ENCODE measurements at regions not wholly inside any gene's neighbourhood (a gene's known extent, or its start where the extent isn't known, plus 50 kb on each side); places are given as distances from the start of the nearest gene placed in this dataset.

DNA sequence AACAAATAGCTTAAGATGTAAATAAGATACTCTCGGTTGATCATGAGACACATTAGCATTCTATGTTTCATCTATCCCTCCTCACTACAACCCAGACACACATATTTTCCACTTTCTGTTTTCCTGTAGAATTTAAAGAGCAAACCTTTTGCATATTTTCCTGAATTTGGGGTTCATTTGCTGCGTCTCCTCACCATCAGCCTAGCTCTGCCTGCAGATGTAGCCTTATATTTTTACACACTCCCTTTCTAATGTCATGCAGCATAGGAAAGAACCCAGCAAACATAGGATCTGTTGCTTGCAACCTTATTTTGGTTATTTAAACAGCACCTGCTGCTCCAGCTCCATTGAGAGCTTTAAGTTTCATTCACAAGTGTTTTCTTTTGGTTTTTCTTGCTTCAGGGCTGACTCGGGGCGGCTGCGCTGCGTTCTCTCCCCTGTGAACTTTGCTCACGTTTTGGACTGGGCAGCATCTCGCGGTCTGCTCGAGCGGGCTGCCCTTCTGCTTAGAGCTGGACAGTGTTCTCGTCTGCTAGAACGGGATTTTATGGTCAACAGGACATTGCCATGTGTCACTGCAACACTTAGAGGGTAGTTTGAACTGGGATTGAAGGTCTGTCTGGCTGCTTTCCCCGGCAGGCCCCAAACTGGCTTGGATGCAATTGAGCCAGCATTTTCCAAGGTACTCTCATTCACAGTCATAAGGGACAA, 57.8 kb upstream of the VRK1 start:
- CTCF ChIA-PET, result interaction anchor here (0.6 to 4.7 kb wide), 13 partner anchors 10 to 610 kb away, joined by 3 to 42 read pairs (median 5); no protein-coding TSS in a partner anchor

GRCh38 chr14:96741151-96741977, 55.8 kb upstream of the VRK1 start:
- TF ChIP-seq, protein P1, sequence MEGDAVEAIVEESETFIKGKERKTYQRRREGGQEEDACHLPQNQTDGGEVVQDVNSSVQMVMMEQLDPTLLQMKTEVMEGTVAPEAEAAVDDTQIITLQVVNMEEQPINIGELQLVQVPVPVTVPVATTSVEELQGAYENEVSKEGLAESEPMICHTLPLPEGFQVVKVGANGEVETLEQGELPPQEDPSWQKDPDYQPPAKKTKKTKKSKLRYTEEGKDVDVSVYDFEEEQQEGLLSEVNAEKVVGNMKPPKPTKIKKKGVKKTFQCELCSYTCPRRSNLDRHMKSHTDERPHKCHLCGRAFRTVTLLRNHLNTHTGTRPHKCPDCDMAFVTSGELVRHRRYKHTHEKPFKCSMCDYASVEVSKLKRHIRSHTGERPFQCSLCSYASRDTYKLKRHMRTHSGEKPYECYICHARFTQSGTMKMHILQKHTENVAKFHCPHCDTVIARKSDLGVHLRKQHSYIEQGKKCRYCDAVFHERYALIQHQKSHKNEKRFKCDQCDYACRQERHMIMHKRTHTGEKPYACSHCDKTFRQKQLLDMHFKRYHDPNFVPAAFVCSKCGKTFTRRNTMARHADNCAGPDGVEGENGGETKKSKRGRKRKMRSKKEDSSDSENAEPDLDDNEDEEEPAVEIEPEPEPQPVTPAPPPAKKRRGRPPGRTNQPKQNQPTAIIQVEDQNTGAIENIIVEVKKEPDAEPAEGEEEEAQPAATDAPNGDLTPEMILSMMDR (IDR thresholded peaks at IDR 0.05; ENCODE audit: unreplicated experiment), result peak; percentile 96
- peaks cover 8% of the 10 kb centered on the region for H3K9me3 Mint-ChIP-seq (ENCODE audit: unreplicated experiment)
- peaks cover 6% of the 10 kb centered on the region for H3K4me1 Mint-ChIP-seq (ENCODE audit: insufficient read depth, unreplicated experiment)
- POLR2A ChIA-PET, result interaction anchor here (0.6 to 0.9 kb wide), 2 partner anchors 162 to 177 kb away, joined by 3 to 5 read pairs; no protein-coding TSS in a partner anchor
- no peak overlapping the region for H3K27ac Mint-ChIP-seq (ENCODE audit: low read depth, unreplicated experiment)
- no TSS peak for BruUV-seq (replicated peaks)
- peak overlapping the region; percentile 79 for H3K4me3 Mint-ChIP-seq (ENCODE audit: unreplicated experiment)
- peaks cover 8% of the 10 kb centered on the region for H3K36me3 Mint-ChIP-seq (ENCODE audit: insufficient read depth, unreplicated experiment)
- CTCF ChIA-PET, result interaction anchor here (0.5 to 4.7 kb wide), 29 partner anchors 8 to 1218 kb away, joined by 3 to 42 read pairs (median 4); no protein-coding TSS in a partner anchor
- peaks cover 62% of the 10 kb centered on the region for H3K27me3 Mint-ChIP-seq (ENCODE audit: insufficient read depth, unreplicated experiment)
- intact Hi-C loops (cut with micrococcal nuclease), result loop anchor here (1.0 to 5.0 kb wide), 2 partner anchors 157 to 174 kb away; no protein-coding TSS in a partner anchor
- DNase-seq (ENCODE audit: unreplicated experiment), result peak; percentile 43

More for the DNA sequence above, 57.8 kb upstream of the VRK1 start:
- TF ChIP-seq, protein P1 (IDR thresholded peaks at IDR 0.05; ENCODE audit: unreplicated experiment), result no peak
- peaks cover 6% of the 10 kb centered on the region for H3K4me1 Mint-ChIP-seq (ENCODE audit: insufficient read depth, unreplicated experiment)
- no peaks in the 10 kb centered on the region for H3K9me3 Mint-ChIP-seq (ENCODE audit: unreplicated experiment)
- BruUV-seq (replicated peaks), result no TSS peak
- H3K4me3 Mint-ChIP-seq (ENCODE audit: unreplicated experiment), result no peak overlapping the region
- peaks cover 8% of the 10 kb centered on the region for H3K36me3 Mint-ChIP-seq (ENCODE audit: insufficient read depth, unreplicated experiment)
- intact Hi-C loops (cut with micrococcal nuclease), result no loop called here
- no peak overlapping the region for H3K27ac Mint-ChIP-seq (ENCODE audit: low read depth, unreplicated experiment)
- POLR2A ChIA-PET, result interaction anchor here (0.6 kb wide), 1 partner anchor 92 kb away, joined by 3 read pairs; no protein-coding TSS in a partner anchor
- DNase-seq (ENCODE audit: unreplicated experiment), result no peak
- peaks cover 63% of the 10 kb centered on the region for H3K27me3 Mint-ChIP-seq (ENCODE audit: insufficient read depth, unreplicated experiment)

GRCh38 chr14:96744262-96744661, 52.9 kb upstream of the VRK1 start:
- no peak for DNase-seq (ENCODE audit: unreplicated experiment)
- Mint-ChIP-seq H3K36me3 (ENCODE audit: insufficient read depth, unreplicated experiment) (peaks cover 8% of the 10 kb centered on the region), H3K4me1 (ENCODE audit: insufficient read depth, unreplicated experiment) (peaks cover 6% of the 10 kb centered on the region), H3K4me3 (ENCODE audit: unreplicated experiment) (no peak overlapping the region), H3K9me3 (ENCODE audit: unreplicated experiment) (peaks cover 8% of the 10 kb centered on the region), H3K27me3 (ENCODE audit: insufficient read depth, unreplicated experiment) (peaks cover 33% of the 10 kb centered on the region), H3K27ac (ENCODE audit: low read depth, unreplicated experiment) (no peak overlapping the region)
- no TSS peak for BruUV-seq (replicated peaks)
- CTCF ChIA-PET, result interaction anchor here (0.6 to 2.2 kb wide), 3 partner anchors 104 to 254 kb away, joined by 4 to 10 read pairs (median 5); no protein-coding TSS in a partner anchor
- POLR2A ChIA-PET, result no interaction called here
- intact Hi-C loops (cut with micrococcal nuclease), result loop anchor here (5.0 kb wide), 1 partner anchor 177 kb away; no protein-coding TSS in a partner anchor
- TF ChIP-seq, protein P1 (IDR thresholded peaks at IDR 0.05; ENCODE audit: unreplicated experiment), result no peak
